ENCODE measurements at regions not wholly inside any gene's neighbourhood (a gene's known extent, or its start where the extent isn't known, plus 50 kb on each side); places are given as distances from the start of the nearest gene placed in this dataset.

DNA sequence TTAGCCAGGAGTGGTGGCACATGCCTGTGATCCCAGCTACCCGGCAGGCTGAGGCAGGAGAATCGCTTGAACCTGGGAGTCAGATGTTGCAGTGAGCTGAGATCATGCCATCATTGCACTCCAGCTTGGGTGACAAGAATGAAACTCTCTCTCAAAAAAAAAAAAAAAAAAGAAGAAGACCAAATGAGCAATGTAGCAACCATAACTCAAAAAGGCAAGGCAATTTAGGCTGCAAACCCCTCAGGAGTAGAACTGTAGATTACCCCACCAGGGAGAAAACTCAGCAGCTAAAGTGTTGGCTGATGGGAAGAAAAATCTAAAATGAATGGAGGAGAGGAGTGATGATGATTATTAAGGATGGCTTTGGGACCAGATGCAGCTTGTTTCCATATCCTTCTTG lies 256.7 kb upstream of the UBASH3B start:
- DNase-seq (ENCODE audit: low read depth): no peak

- peak; percentile 43 for DNase-seq (ENCODE audit: low read depth)
These were observed 257.4 kb upstream of the UBASH3B start for GRCh38 chr11:122398167-122398566.

- DNase-seq (ENCODE audit: low read depth): no peak
These were observed 260.2 kb upstream of the UBASH3B start for GRCh38 chr11:122395282-122395681.

DNA sequence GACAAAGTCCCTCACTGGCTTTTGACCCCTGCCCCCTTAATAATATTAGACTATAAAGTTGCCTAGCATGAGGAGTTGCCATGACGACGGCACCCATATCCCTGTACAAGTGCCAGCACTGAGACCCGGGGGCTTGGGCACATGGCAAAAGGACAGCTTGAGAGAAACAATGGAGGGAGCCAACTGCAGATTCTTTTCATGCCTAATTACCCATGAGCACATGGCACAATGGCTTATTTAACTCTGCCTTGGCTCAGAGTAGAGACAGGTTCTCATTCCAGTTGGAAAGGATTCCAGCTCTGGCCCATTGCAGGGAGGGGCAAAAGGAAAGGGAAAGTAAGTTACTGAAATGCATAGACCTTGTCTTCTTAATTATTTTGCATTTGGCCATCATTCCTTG lies 261.2 kb upstream of the UBASH3B start:
- DNase-seq (ENCODE audit: low read depth): no peak

GRCh38 chr11:122393209-122393860 lies 262.2 kb upstream of the UBASH3B start:
- DNase-seq (ENCODE audit: low read depth): no peak

DNA sequence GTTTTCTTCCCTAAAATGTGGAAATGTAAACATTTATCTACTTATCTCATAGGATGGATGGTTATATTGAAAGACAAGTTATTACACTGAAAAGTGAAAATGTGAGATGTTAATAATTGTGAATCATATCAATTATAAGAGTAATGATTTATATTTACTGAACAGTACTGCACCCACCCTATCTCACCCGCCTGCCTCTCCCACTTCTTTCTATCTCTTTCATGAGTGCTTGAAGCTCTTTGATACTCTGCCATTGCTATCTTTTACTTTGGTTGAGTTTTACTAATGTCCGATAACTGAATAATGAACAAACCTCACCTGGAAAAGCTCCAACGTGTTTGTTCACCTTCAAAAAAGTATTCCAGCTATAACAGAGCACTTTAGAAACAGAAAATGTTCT lies 263.0 kb upstream of the UBASH3B start:
- no peak for DNase-seq (ENCODE audit: low read depth)

GRCh38 chr11:122391049-122391448 lies 264.5 kb upstream of the UBASH3B start:
- no peak for DNase-seq (ENCODE audit: low read depth)

DNA sequence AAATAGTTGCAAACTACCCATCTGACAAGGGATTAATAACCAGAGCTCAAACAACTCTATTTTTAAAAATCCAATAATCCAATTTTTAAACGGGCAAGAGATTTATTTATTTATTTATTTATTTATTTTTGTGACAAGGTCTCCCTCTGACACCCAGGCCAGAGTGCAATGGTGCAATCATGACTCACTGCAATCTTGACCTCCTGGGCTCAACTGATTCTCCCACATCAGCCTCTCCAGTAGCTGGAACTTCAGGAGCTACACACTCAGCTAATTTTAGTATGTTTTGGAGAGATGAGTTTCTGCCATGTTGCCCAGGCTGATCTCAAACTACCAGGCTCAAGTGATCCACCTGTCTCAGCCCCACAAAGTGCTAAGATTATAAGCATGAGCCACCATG lies 267.2 kb upstream of the BLID start:
- DNase-seq (ENCODE audit: low read depth): no peak

- peak; percentile 62 for DNase-seq (ENCODE audit: low read depth)
These were observed 259.8 kb upstream of the BLID start for GRCh38 chr11:122375687-122376399.

- DNase-seq (ENCODE audit: low read depth): no peak
These were observed 252.8 kb upstream of the BLID start for GRCh38 chr11:122368796-122369195.

GRCh38 chr11:122367809-122368231 lies 251.8 kb upstream of the BLID start:
- peak; percentile 29 for DNase-seq (ENCODE audit: low read depth)

DNA sequence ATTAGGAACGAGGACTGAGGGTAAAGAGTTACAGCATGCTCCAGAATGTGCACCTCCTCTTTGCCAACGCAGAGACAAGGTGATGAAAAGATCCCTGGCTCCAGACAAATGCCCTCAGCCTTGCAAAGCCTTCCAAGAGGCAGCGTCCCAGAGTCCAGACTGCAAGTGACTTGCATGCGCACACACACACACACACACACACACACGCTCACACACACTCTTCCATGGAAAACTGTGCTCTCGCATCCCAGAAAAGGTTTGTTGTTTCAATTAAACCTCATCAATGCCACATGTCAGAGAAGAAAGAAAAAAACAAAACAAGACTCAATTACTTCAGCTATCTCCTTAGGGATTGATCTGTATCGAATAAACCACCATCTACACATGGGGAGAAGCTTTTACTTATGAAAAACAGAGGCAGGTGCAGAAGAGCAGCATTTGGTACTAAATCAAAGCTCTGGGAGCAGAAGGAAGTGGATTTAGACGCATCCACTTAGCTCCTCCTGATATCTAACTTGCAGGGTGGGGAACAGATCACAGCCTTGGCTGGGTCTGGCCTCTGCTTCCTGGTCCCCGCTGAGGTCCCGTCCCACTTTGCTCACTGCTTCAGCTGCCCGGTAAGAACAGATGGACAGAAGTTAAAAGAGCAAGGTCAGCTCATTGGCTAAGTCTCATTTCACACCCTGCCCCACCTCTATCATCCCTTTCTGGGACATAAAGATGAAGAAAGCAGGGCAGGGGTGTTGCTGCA lies 249.8 kb upstream of the BLID start:
- DNase-seq (ENCODE audit: low read depth): no peak

GRCh38 chr11:122363296-122363695 lies 247.3 kb upstream of the BLID start:
- no peak for DNase-seq (ENCODE audit: low read depth)

GRCh38 chr11:122362381-122362780 lies 246.4 kb upstream of the BLID start:
- DNase-seq (ENCODE audit: low read depth): no peak

- no peak for DNase-seq (ENCODE audit: low read depth)
These were observed 244.9 kb upstream of the BLID start for GRCh38 chr11:122360875-122361274.

GRCh38 chr11:122359081-122359571 lies 243.1 kb upstream of the BLID start:
- DNase-seq (ENCODE audit: low read depth): no peak

- no peak for DNase-seq (ENCODE audit: low read depth)
These were observed 242.3 kb upstream of the BLID start for GRCh38 chr11:122358292-122358691.

DNA sequence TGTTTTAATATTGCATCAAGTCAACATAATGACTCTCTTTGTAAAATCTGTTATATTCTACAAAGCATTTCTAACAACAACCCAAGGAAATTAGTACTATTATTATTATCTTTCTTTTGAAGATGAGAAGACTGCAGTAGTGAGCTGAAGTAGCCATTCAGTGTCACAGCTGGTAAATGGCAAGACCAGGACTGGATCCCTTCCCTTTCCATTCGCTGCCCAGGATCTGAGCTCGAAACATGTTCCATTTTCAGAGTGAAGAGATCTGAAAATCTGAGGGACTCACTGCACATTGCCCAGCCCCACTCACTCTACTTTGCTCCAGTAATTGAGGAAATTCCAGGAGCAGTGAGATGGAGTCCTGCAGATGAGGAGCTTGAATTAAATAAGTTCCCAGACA lies 240.0 kb upstream of the BLID start:
- DNase-seq (ENCODE audit: low read depth): no peak

DNA sequence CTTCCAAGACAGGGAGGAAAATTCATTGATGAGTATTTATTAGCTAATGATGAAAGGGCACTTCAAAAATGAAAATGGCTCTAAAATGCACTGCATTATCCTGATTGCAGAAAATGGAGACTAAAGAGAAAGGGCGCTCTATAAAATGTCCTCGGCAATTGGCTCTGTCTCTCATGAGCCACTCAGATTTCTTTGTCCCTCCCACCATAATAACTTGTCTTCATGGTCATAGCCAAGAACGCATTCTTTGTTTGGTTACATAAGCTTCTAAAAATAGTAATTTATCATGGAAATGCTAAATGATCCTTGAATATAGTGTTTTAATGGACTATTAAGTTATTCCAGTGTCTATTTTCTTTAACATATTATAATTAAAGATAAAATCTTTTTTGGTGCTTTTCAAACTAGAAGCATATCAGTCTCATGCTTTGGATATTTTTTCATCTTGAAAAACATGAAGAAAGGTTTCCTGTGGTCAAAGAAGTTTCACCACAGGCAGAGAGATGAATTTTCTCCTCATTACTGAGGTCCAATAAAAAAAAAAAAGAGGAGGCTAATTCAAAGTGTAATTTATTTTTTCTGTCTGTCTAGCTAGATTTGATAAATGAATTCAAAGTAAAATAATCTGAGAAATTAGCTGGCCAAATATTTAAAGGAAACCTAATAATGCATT lies 238.1 kb upstream of the BLID start:
- no peak for DNase-seq (ENCODE audit: low read depth)

DNA sequence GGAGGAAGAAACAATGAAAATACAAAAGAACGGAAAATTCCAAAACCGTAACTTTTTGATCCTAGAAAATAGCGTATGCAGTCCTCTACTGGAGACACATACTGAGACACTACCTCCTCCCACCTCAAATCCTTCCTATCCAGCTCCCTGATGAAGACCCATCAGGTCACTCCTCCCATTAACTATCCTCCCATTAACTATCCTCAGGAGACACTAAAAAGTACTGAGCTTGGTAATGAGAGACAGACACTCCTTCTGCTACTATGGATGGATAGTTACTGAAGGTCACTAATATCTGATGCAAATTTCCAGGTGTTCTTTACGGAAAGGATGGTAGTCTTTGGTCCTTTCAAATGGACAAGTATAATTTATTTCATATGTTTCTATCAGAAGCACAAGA lies 237.5 kb upstream of the BLID start:
- DNase-seq (ENCODE audit: low read depth): no peak

DNA sequence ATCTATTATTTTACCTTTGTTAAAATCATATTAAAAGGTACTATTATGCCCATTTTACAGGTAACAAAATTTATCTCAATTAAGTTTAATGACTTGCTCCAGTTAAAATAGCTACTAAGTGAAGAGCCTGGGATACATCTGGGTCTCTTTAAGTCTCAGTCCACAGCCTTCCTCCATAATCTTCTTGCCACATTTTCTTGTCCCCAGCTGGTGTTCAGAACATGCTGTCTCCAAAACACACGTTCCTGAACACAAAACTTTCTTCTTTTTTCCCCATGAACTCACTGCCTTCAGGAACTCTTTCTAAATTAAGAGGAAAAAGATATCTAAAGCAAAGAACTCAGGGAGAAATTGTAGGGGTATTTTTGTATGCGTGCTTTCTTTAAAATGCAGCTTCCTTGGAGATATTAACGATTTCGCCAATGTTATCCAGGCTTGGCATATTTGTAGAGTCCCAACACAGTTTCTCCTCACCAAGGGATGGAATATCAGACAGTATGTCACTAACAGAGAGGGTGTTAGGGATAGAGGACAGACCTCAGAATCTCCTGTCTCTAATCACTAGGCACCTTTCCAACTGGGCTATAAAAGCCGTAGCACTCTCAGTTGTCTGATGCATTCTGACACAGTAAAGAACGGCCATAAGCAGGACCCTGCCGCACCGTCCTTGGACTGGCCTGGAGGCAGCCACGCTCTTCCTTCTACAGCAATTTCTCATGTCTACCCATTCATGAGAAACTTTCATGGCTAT lies 232.8 kb upstream of the BLID start:
- no peak for DNase-seq (ENCODE audit: low read depth)

DNA sequence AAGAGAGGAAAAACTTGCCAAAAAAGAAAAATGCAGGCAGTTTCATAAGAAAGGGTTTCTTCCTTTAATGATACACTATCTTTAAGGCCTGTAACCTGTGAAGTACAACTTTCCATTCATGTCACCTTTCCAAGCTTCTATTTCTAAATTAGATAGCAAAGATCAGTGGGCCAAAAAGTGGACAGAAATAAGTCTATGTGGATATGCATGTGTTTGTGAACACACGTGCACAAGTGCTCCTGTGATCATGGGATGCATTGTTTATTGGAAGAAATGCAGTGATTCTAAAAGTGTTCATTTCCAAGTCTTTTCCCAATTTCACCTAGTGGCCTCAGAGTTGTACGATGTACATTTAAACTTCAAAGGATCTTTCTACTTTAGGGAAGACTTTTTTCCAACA lies 230.0 kb upstream of the BLID start:
- DNase-seq (ENCODE audit: low read depth): no peak

All from stromal cell of bone marrow (primary cell).